SU-DHL-6 (cell line): ENCODE measurements at regions not wholly inside any gene's neighbourhood (a gene's known extent, or its start where the extent isn't known, plus 50 kb on each side); places are given as distances from the start of the nearest gene placed in this dataset.

Source experiments
- CTCF ChIP-seq: fragments of 200-600 bp; sonication (generic); IDR thresholded peaks from one replicate; pipeline ENCODE4 v1.5.1; 2017; ENCODE audit warnings: antibody characterized with exemption, mild to moderate bottlenecking, low read length, moderate library complexity; ENCODE audit not compliant: insufficient read depth, poor library complexity, severe bottlenecking
- EZH2phosphoT487 ChIP-seq: fragments of 200-600 bp; sonication (generic), shearing (Covaris generic); conservative IDR thresholded peaks from 2 replicates; pipeline ENCODE4 v1.6.1; 2018; ENCODE audit warnings: mild to moderate bottlenecking, antibody characterized with exemption, low read length, moderate library complexity, mixed read lengths

GRCh38 chr5:34496260-34496691, 159.9 kb upstream of the RAI14 start:
- TF ChIP-seq CTCF (no peak), EZH2phosphoT487 (no peak)
